ENCODE measurements at regions not wholly inside any gene's neighbourhood (a gene's known extent, or its start where the extent isn't known, plus 50 kb on each side); places are given as distances from the start of the nearest gene placed in this dataset.

- no peak overlapping the region for H3K9ac ChIP-seq
- H3K27me3 ChIP-seq (ENCODE audit: insufficient read depth): no peaks in the 10 kb centered on the region
- TF ChIP-seq RAD21 (IDR thresholded peaks at IDR 0.05; ENCODE audit: low read length) (no peak), TAF1 (IDR thresholded peaks at IDR 0.05; ENCODE audit: borderline replicate concordance, low read depth, low read length) (no peak), EZH2phosphoT487 (IDR thresholded peaks at IDR 0.05; ENCODE audit: borderline replicate concordance, low read depth) (no peak), FOXM1 (IDR thresholded peaks at IDR 0.05; ENCODE audit: low read depth) (no peak), GATA2 (CRISPR knock-in tag; IDR thresholded peaks at IDR 0.05) (no peak), JUND (IDR thresholded peaks at IDR 0.05) (no peak), MEF2A (IDR thresholded peaks at IDR 0.05; ENCODE audit: borderline replicate concordance, low read depth) (no peak), TEAD4 (IDR thresholded peaks at IDR 0.05; ENCODE audit: borderline replicate concordance, insufficient read depth) (no peak), PBX3 (IDR thresholded peaks at IDR 0.05) (no peak), EP300 (IDR thresholded peaks at IDR 0.05; ENCODE audit: borderline replicate concordance in 1 of 2, low read depth in 1 of 2, low read length in 1 of 2) (no peak), NRF1 (IDR thresholded peaks at IDR 0.05; ENCODE audit: low read depth, low read length) (no peak), NFIC (IDR thresholded peaks at IDR 0.05; ENCODE audit: borderline replicate concordance) (no peak), CTCF (IDR thresholded peaks at IDR 0.05) (no peak), RXRA (IDR thresholded peaks at IDR 0.05; ENCODE audit: borderline replicate concordance, low read depth) (no peak), SMC3 (IDR thresholded peaks at IDR 0.05; ENCODE audit: low read depth, low read length) (no peak), MAX (IDR thresholded peaks at IDR 0.05; ENCODE audit: low read depth) (no peak), FOSL2 (IDR thresholded peaks at IDR 0.05; ENCODE audit: borderline replicate concordance, low read depth) (no peak), RCOR1 (IDR thresholded peaks at IDR 0.05; ENCODE audit: low read length) (no peak), IRF3 (IDR thresholded peaks at IDR 0.05; ENCODE audit: low read depth, low read length) (no peak)
- H2AFZ ChIP-seq (ENCODE audit: low read depth): no peak overlapping the region
- no peaks in the 10 kb centered on the region for H4K20me1 ChIP-seq (ENCODE audit: insufficient read depth)
- no peaks in the 10 kb centered on the region for H3F3A ChIP-seq (replicated peaks; ENCODE audit: insufficient read depth)
- H3K9me2 ChIP-seq: no peaks in the 10 kb centered on the region
- POLR2A ChIA-PET: no interaction called here
- no peaks in the 10 kb centered on the region for H3K79me2 ChIP-seq (ENCODE audit: insufficient read depth)
- CTCF ChIA-PET: no interaction called here
- no peak overlapping the region for H3K4me3 ChIP-seq (ENCODE audit: low read depth in 2 of 2, low read length in 1 of 2)
- 13% methylated on average over 6 of the region's 6 CpGs for WGBS (ENCODE audit: low lambda C conversion rate)
- H3K27ac ChIP-seq (ENCODE audit: low read depth in 2 of 2, low read length in 1 of 2): no peak overlapping the region
- H3K4me2 ChIP-seq: no peak overlapping the region
- peaks cover 0 to 6% of the 10 kb centered on the region in 2 experiments; a peak in 1 of 4 replicates for H3K4me1 ChIP-seq (ENCODE audit: control insufficient read depth in 1 of 2, insufficient read depth in 2 of 2, low read depth in 1 of 2, low read length in 1 of 2)
- H3K36me3 ChIP-seq (replicated peaks in 1 of 2; ENCODE audit: control insufficient read depth in 1 of 2, insufficient read depth in 2 of 2, low read length in 1 of 2): no peaks in the 10 kb centered on the region
- no peaks in the 10 kb centered on the region for H3K9me3 ChIP-seq
- no peak for DNase-seq
These were observed 207.9 kb upstream of the RAB6C start for GRCh38 chr2:129771418-129772189.

Measured in SK-N-SH (cell line).